ENCODE measurements at regions not wholly inside any gene's neighbourhood (a gene's known extent, or its start where the extent isn't known, plus 50 kb on each side); places are given as distances from the start of the nearest gene placed in this dataset.

GRCh38 chr4:143762511-143762910 lies 62.0 kb upstream of the FREM3 start:
- H3K4me1 ChIP-seq (replicated peaks in 1 of 2), result no peaks in the 10 kb centered on the region
- WGBS, 10 experiments, result 0 to 80% (median 53%) methylated on average over 1 to 2 of the region's 2 CpGs
- H3K27ac ChIP-seq, result no peak overlapping the region
- no peak overlapping the region for H3K4me3 ChIP-seq
- in situ Hi-C loops (cut with MboI; ENCODE audit: low pct_unique_long_range_greater_than_20kb in 2 of 9, low sequenced_read_pairs in 9 of 9, unreplicated experiment in 9 of 9), result no loop called here
- ATAC-seq (replicated peaks in 6 of 8), result no peak

Measured in motor neuron (in vitro differentiated cells).